ENCODE measurements at regions not wholly inside any gene's neighbourhood (a gene's known extent, or its start where the extent isn't known, plus 50 kb on each side); places are given as distances from the start of the nearest gene placed in this dataset.

GRCh38 chrX:87005885-87006284 is 511.7 kb upstream of the KLHL4 start:
- TF ChIP-seq CTCF (IDR thresholded peaks at IDR 0.05) (no peak), POLR2AphosphoS5 (IDR thresholded peaks at IDR 0.05) (no peak)

Measured in breast epithelium (tissue), 3 donors.